ENCODE measurements at regions not wholly inside any gene's neighbourhood (a gene's known extent, or its start where the extent isn't known, plus 50 kb on each side); places are given as distances from the start of the nearest gene placed in this dataset.

DNA sequence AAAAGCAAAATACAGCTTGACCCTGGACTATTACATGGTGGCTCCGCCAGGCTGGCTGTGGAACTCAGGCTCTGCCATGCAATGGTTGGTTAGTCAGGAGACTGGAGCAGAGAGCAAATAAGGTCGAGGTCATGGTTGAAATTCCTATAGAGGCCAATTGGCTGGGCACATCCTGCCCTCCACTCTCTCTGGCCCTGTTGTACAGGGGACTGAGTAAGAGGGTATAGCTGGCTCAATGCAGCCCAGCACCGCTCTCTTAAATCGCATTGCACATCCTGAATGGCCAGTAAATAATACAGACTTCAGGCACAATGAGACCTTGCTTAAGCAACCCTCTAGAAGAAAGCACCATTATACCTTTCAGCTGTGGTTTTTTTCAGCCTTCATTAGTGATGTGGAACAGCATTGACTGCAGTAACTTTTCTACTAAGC lies 59.3 kb upstream of the PPP2R5A start:
- Histone ChIP-seq H3K27me3 (ENCODE audit: control insufficient read depth in 2 of 2, insufficient read depth in 2 of 2, low read length in 2 of 2) (no peaks in the 10 kb centered on the region), H3K9me3 (ENCODE audit: control insufficient read depth in 2 of 3, low read length in 3 of 3) (no peaks in the 10 kb centered on the region), H3K4me1 (ENCODE audit: control insufficient read depth in 2 of 2, insufficient read depth in 2 of 2, low read length in 2 of 2) (peaks cover 14 to 17% of the 10 kb centered on the region in 2 donors), H3K36me3 (ENCODE audit: control insufficient read depth in 2 of 3, insufficient read depth in 3 of 3, low read length in 3 of 3) (no peaks in the 10 kb centered on the region), H3K4me3 (ENCODE audit: low read length) (no peak overlapping the region), H3K27ac (ENCODE audit: low read depth, low read length) (no peak overlapping the region)
- ChIA-PET POLR2A (interaction anchor here (1.3 kb wide), 1 partner anchor 60 kb away, joined by 4 read pairs; no protein-coding TSS in a partner anchor), CTCF (no interaction called here)
- Mint-ChIP-seq H3K27me3 (no peaks in the 10 kb centered on the region), H3K9me3 (no peaks in the 10 kb centered on the region), H3K27ac (peak overlapping the region in 5 of 9 donors; percentile 14 to 92 (median 67)), H3K36me3 (no peaks in the 10 kb centered on the region), H3K4me3 (peak overlapping the region; percentile 3 to 80 (median 58)), H3K4me1 (peaks cover 16 to 38% (median 34%) of the 10 kb centered on the region in 7 donors)
- ATAC-seq (peak; percentile 22), DNase-seq (no peak)
- intact Hi-C loops (cut with micrococcal nuclease), result loop anchor here in 1 of 2 donors (1.0 to 10.0 kb wide), 4 partner anchors 36 to 61 kb away; partner anchors contain the start of gene PPP2R5A

DNA sequence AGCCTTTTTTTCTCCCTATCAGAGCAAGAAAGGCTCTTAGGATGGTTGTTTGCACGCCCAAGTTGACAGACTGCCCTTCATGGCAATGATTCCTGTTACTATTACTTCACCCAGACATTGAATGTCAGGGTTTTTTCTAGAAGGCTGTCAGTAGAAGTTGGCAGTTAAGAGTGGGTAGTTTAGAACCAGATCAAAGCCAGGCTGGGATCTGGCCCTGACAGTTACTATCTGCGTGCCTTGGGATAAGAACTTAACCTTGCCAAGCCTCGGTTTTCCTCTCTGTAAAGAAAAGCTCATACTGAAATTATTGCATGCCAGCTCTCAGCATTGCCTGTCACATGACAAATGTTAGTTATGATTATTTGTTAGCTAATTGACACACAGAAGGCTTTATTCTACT lies 58.7 kb upstream of the PPP2R5A start:
- Mint-ChIP-seq H3K4me1 (peaks cover 16 to 41% (median 34%) of the 10 kb centered on the region in 7 donors), H3K27ac (peak overlapping the region in 4 of 9 donors; percentile 23 to 92 (median 58)), H3K9me3 (no peaks in the 10 kb centered on the region), H3K27me3 (no peaks in the 10 kb centered on the region), H3K4me3 (peak overlapping the region in 5 of 10 donors; percentile 32 to 52 (median 41)), H3K36me3 (peaks cover 0 to 2% (median 0%) of the 10 kb centered on the region in 5 donors)
- ChIA-PET CTCF (no interaction called here), POLR2A (interaction anchor here (1.0 kb wide), 1 partner anchor 58 kb away, joined by 3 read pairs; no protein-coding TSS in a partner anchor)
- DNase-seq, result no peak
- ATAC-seq, result no peak
- no peak overlapping the region for H3K27ac ChIP-seq (ENCODE audit: low read depth, low read length)
- no peaks in the 10 kb centered on the region for H3K9me3 ChIP-seq (ENCODE audit: control insufficient read depth in 2 of 3, low read length in 3 of 3)
- intact Hi-C loops (cut with micrococcal nuclease), result loop anchor here in 1 of 2 donors (5.0 to 10.0 kb wide), 2 partner anchors 36 to 62 kb away; no protein-coding TSS in a partner anchor
- no peak overlapping the region for H3K4me3 ChIP-seq (ENCODE audit: low read length)
- no peaks in the 10 kb centered on the region for H3K36me3 ChIP-seq (ENCODE audit: control insufficient read depth in 2 of 3, insufficient read depth in 3 of 3, low read length in 3 of 3)
- H3K27me3 ChIP-seq (ENCODE audit: control insufficient read depth in 2 of 2, insufficient read depth in 2 of 2, low read length in 2 of 2), result no peaks in the 10 kb centered on the region
- peaks cover 14 to 17% of the 10 kb centered on the region in 2 donors for H3K4me1 ChIP-seq (ENCODE audit: control insufficient read depth in 2 of 2, insufficient read depth in 2 of 2, low read length in 2 of 2)

DNA sequence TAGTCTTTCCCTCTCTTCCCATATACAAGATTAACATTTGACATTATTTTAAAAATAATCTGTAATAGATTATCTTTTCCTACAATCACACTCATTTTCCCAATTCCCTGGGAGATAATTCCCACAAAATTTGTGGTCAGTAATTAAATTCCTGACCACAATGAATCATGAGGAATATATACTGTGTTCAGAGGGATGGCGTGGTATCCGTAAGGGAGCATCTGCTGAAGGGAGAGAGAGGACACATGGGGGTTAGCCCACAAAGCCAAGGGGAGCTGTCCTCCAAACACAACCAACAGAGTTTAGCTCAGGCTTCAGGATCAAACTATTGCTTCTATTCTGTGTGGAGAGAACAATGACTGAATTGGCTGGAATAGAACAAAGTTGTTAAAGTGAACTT lies 57.1 kb upstream of the PPP2R5A start:
- no peaks in the 10 kb centered on the region for H3K27me3 Mint-ChIP-seq
- no peak overlapping the region for H3K27ac ChIP-seq (ENCODE audit: low read depth, low read length)
- H3K4me3 Mint-ChIP-seq, result no peak overlapping the region
- peaks cover 0 to 1% (median 0%) of the 10 kb centered on the region in 11 donors for H3K9me3 Mint-ChIP-seq
- no peak overlapping the region for H3K27ac Mint-ChIP-seq
- H3K4me1 ChIP-seq (ENCODE audit: control insufficient read depth in 2 of 2, insufficient read depth in 2 of 2, low read length in 2 of 2), result peaks cover 14 to 21% of the 10 kb centered on the region in 2 donors
- H3K4me3 ChIP-seq (ENCODE audit: low read length), result no peak overlapping the region
- POLR2A ChIA-PET, result no interaction called here
- DNase-seq (no peak), ATAC-seq (no peak)
- H3K27me3 ChIP-seq (ENCODE audit: control insufficient read depth in 2 of 2, insufficient read depth in 2 of 2, low read length in 2 of 2), result no peaks in the 10 kb centered on the region
- CTCF ChIA-PET, result no interaction called here
- peaks cover 0 to 2% (median 0%) of the 10 kb centered on the region in 5 donors for H3K36me3 Mint-ChIP-seq
- intact Hi-C loops (cut with micrococcal nuclease), result loop anchor here in 1 of 2 donors (5.0 to 10.0 kb wide), 2 partner anchors 34 to 63 kb away; no protein-coding TSS in a partner anchor
- H3K36me3 ChIP-seq (ENCODE audit: control insufficient read depth in 2 of 3, insufficient read depth in 3 of 3, low read length in 3 of 3), result no peaks in the 10 kb centered on the region
- H3K9me3 ChIP-seq (ENCODE audit: control insufficient read depth in 2 of 3, low read length in 3 of 3), result no peaks in the 10 kb centered on the region
- H3K4me1 Mint-ChIP-seq, result peaks cover 25 to 51% (median 37%) of the 10 kb centered on the region in 7 donors

DNA sequence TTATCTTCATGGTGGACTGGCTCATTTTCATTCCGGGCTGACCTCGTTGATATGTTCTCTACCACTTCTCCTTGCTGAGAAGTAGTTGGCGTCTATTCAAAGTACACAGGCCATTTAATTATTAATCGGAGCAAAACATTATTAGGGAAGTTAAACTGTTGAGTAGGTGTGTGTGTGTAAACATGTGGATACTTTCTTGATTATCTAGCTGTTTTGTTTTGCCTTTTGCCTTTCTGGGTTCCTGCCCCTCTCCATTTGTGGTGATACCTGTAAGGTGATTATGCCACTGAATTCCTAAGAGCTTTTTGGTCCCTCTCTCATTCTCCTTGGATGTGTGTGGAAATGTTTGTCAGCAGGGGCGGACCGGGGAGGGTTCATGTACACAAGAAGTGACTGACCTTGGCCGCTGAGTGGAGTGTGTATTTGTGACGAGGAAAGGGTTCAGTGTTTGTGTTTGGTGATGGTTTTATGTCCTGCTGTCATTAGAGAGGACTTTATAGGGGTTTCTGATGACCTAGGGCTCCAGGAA lies 56.6 kb upstream of the PPP2R5A start:
- ATAC-seq, result no peak
- ChIA-PET CTCF (no interaction called here), POLR2A (no interaction called here)
- Histone ChIP-seq H3K27ac (ENCODE audit: low read depth, low read length) (no peak overlapping the region), H3K36me3 (ENCODE audit: control insufficient read depth in 2 of 3, insufficient read depth in 3 of 3, low read length in 3 of 3) (no peaks in the 10 kb centered on the region), H3K4me3 (ENCODE audit: low read length) (no peak overlapping the region), H3K4me1 (ENCODE audit: control insufficient read depth in 2 of 2, insufficient read depth in 2 of 2, low read length in 2 of 2) (peaks cover 14 to 21% of the 10 kb centered on the region in 2 donors), H3K9me3 (ENCODE audit: control insufficient read depth in 2 of 3, low read length in 3 of 3) (no peaks in the 10 kb centered on the region), H3K27me3 (ENCODE audit: control insufficient read depth in 2 of 2, insufficient read depth in 2 of 2, low read length in 2 of 2) (no peaks in the 10 kb centered on the region)
- no peak for DNase-seq
- Mint-ChIP-seq H3K36me3 (peaks cover 0 to 2% (median 0%) of the 10 kb centered on the region in 5 donors), H3K4me1 (peaks cover 25 to 55% (median 37%) of the 10 kb centered on the region in 7 donors), H3K4me3 (no peak overlapping the region), H3K9me3 (peaks cover 0 to 1% (median 0%) of the 10 kb centered on the region in 11 donors), H3K27me3 (no peaks in the 10 kb centered on the region), H3K27ac (no peak overlapping the region)
- intact Hi-C loops (cut with micrococcal nuclease), result loop anchor here in 1 of 2 donors (5.0 to 10.0 kb wide), 2 partner anchors 34 to 64 kb away; no protein-coding TSS in a partner anchor

DNA sequence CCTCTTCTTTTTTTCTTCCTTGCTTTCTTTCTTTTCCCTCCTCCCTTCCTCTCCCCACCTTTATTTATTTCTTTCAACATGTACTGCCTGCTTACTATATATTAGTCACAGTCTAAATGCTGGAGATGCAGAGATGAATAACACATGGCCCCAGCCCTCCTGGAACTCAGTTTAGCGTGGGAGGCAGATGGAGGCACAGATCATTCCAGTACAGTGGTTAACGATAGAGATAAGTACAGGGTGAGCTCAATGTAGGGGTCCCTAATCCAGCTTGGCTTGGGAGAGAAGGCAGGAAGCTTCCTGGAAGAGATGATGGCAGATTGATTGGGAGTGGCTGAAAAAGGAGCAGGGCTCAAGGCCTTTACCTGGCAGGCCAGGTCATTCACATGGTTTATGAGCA lies 55.6 kb upstream of the PPP2R5A start:
- Mint-ChIP-seq H3K9me3 (peaks cover 0 to 1% (median 0%) of the 10 kb centered on the region in 11 donors), H3K4me1 (peaks cover 19 to 53% (median 29%) of the 10 kb centered on the region in 7 donors), H3K27ac (peak overlapping the region in 1 of 9 donors; percentile 12), H3K27me3 (no peaks in the 10 kb centered on the region), H3K4me3 (no peak overlapping the region), H3K36me3 (peaks cover 0 to 2% (median 0%) of the 10 kb centered on the region in 5 donors)
- Histone ChIP-seq H3K4me3 (ENCODE audit: low read length) (no peak overlapping the region), H3K9me3 (ENCODE audit: control insufficient read depth in 2 of 3, low read length in 3 of 3) (no peaks in the 10 kb centered on the region), H3K27me3 (ENCODE audit: control insufficient read depth in 2 of 2, insufficient read depth in 2 of 2, low read length in 2 of 2) (no peaks in the 10 kb centered on the region), H3K4me1 (ENCODE audit: control insufficient read depth in 2 of 2, insufficient read depth in 2 of 2, low read length in 2 of 2) (peaks cover 14 to 23% of the 10 kb centered on the region in 2 donors), H3K27ac (ENCODE audit: low read depth, low read length) (no peak overlapping the region), H3K36me3 (ENCODE audit: control insufficient read depth in 2 of 3, insufficient read depth in 3 of 3, low read length in 3 of 3) (no peaks in the 10 kb centered on the region)
- CTCF ChIA-PET, result no interaction called here
- POLR2A ChIA-PET, result no interaction called here
- intact Hi-C loops (cut with micrococcal nuclease), result loop anchor here in 1 of 2 donors (5.0 to 10.0 kb wide), 2 partner anchors 33 to 65 kb away; no protein-coding TSS in a partner anchor
- ATAC-seq (no peak), DNase-seq (no peak)

DNA sequence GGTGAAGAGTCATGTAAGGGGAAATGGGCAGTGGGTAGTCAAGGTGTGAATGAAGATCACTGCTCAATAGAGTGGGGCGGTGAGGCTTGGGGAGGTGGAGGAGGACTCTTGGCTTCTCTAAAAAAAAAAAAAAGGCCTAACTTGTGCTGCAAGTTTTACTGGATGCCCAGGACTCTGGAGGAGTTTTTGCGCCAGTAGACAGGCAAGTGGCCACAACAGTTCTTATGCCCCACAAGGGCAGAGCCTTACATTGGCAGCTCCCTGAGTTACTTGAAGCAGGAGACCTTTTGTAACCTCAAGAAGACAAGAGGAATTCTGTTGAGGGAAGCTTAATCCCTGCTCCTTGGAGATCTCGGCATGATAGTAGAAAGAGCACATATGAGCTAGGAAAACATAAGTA lies 54.9 kb upstream of the PPP2R5A start:
- H3K4me3 ChIP-seq (ENCODE audit: low read length), result no peak overlapping the region
- no peak overlapping the region for H3K27ac ChIP-seq (ENCODE audit: low read depth, low read length)
- no peak for ATAC-seq
- CTCF ChIA-PET, result no interaction called here
- Mint-ChIP-seq H3K4me1 (peaks cover 13 to 50% (median 24%) of the 10 kb centered on the region in 7 donors), H3K27ac (peak overlapping the region in 1 of 9 donors; percentile 12), H3K9me3 (peaks cover 0 to 1% (median 0%) of the 10 kb centered on the region in 11 donors), H3K27me3 (no peaks in the 10 kb centered on the region), H3K4me3 (no peak overlapping the region), H3K36me3 (peaks cover 0 to 2% (median 0%) of the 10 kb centered on the region in 5 donors)
- H3K4me1 ChIP-seq (ENCODE audit: control insufficient read depth in 2 of 2, insufficient read depth in 2 of 2, low read length in 2 of 2), result peaks cover 10 to 18% of the 10 kb centered on the region in 2 donors
- intact Hi-C loops (cut with micrococcal nuclease), result no loop called here
- no peak for DNase-seq
- H3K36me3 ChIP-seq (ENCODE audit: control insufficient read depth in 2 of 3, insufficient read depth in 3 of 3, low read length in 3 of 3), result no peaks in the 10 kb centered on the region
- no peaks in the 10 kb centered on the region for H3K27me3 ChIP-seq (ENCODE audit: control insufficient read depth in 2 of 2, insufficient read depth in 2 of 2, low read length in 2 of 2)
- POLR2A ChIA-PET, result no interaction called here
- H3K9me3 ChIP-seq (ENCODE audit: control insufficient read depth in 2 of 3, low read length in 3 of 3), result no peaks in the 10 kb centered on the region

Data from naive thymus-derived CD4-positive, alpha-beta T cell (primary cell).